ENCODE measurements at regions not wholly inside any gene's neighbourhood (a gene's known extent, or its start where the extent isn't known, plus 50 kb on each side); places are given as distances from the start of the nearest gene placed in this dataset.

DNA sequence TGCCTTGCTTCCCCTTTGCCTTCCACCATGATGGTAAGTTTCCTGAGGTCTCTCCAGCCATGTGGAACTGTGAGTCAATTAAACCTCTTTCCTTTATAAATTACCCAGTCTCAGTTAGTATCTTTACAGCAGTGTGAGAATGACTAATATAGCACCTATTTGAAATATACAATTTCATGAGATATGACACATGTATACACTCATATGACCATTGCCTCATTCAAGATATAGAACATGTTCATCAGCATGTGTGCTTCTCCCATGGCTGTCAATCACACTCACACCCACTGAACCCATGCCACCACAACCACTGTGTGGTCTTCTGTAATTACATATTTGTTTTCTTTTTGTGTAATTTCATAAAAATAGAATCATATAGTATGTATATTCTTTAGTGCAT lies 599.5 kb upstream of the EPHA6 start:
- no peak for TF ChIP-seq CTCF (IDR thresholded peaks at IDR 0.05; ENCODE audit: low read depth, low read length)
- no peak for DNase-seq (ENCODE audit: low read depth, low spot score)
- no peak overlapping the region for H3K4me3 ChIP-seq (ENCODE audit: low read depth, low read length)
- in situ Hi-C loops (cut with HindIII; ENCODE audit: low sequenced_read_pairs): no loop called here

- DNase-seq (ENCODE audit: low read depth, low spot score): no peak
- no peak for TF ChIP-seq CTCF (IDR thresholded peaks at IDR 0.05; ENCODE audit: low read depth, low read length)
- H3K4me3 ChIP-seq (ENCODE audit: low read depth, low read length): no peak overlapping the region
- in situ Hi-C loops (cut with HindIII; ENCODE audit: low sequenced_read_pairs): no loop called here
Measured at GRCh38 chr3:96225494-96225893, 588.9 kb upstream of the EPHA6 start.

DNA sequence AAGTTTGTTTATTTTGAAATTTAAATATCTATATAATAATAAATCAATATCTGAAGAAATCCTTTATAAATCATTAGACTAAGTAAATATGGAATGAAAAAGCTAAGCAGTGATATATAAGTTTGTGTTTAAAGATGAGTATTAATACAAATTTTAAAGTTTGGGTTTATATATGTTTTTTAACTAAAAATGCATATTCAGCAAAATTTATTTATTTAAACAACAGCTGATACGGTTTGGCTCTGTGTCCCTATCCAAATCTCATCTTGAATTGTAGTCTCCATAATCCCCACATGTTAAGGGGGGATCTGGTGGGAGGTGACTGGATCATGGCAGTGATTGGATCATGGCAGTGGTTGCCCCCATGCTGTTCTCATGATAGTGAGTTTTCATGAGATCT lies 580.7 kb upstream of the EPHA6 start:
- DNase-seq (ENCODE audit: low read depth, low spot score): no peak
- no peak overlapping the region for H3K4me3 ChIP-seq (ENCODE audit: low read depth, low read length)
- in situ Hi-C loops (cut with HindIII; ENCODE audit: low sequenced_read_pairs): no loop called here
- no peak for TF ChIP-seq CTCF (IDR thresholded peaks at IDR 0.05; ENCODE audit: low read depth, low read length)

- no peak for TF ChIP-seq CTCF (IDR thresholded peaks at IDR 0.05; ENCODE audit: low read depth, low read length)
- DNase-seq (ENCODE audit: low read depth, low spot score): no peak
- in situ Hi-C loops (cut with HindIII; ENCODE audit: low sequenced_read_pairs): no loop called here
- H3K4me3 ChIP-seq (ENCODE audit: low read depth, low read length): no peak overlapping the region
Measured at GRCh38 chr3:96236522-96236921, 577.9 kb upstream of the EPHA6 start.

- no peak for DNase-seq (ENCODE audit: low read depth, low spot score)
- TF ChIP-seq CTCF (IDR thresholded peaks at IDR 0.05; ENCODE audit: low read depth, low read length): no peak
- in situ Hi-C loops (cut with HindIII; ENCODE audit: low sequenced_read_pairs): no loop called here
- no peak overlapping the region for H3K4me3 ChIP-seq (ENCODE audit: low read depth, low read length)
Measured at GRCh38 chr3:96259299-96259698, 555.1 kb upstream of the EPHA6 start.

GRCh38 chr3:96264701-96265100 lies 549.7 kb upstream of the EPHA6 start:
- no peak overlapping the region for H3K4me3 ChIP-seq (ENCODE audit: low read depth, low read length)
- in situ Hi-C loops (cut with HindIII; ENCODE audit: low sequenced_read_pairs): no loop called here
- TF ChIP-seq CTCF (IDR thresholded peaks at IDR 0.05; ENCODE audit: low read depth, low read length): no peak
- DNase-seq (ENCODE audit: low read depth, low spot score): no peak
